Activated CD4-positive, alpha-beta T cell treated with anti-CD3 and anti-CD28 coated beads for 1 hour (primary cell): ENCODE measurements at regions not wholly inside any gene's neighbourhood (a gene's known extent, or its start where the extent isn't known, plus 50 kb on each side); places are given as distances from the start of the nearest gene placed in this dataset.

ENCODE experiments used
- DNase-seq: peaks from one replicate; pipeline ENCODE4 v3.0.0-alpha.2; 2020

GRCh38 chr3:72058493-72059081, 273.6 kb upstream of the PROK2 start:
- DNase-seq = no peak

- no peak for DNase-seq
These were observed 270.5 kb upstream of the PROK2 start for GRCh38 chr3:72055436-72055835.

GRCh38 chr3:72054976-72055375, 270.0 kb upstream of the PROK2 start:
- no peak for DNase-seq

- no peak for DNase-seq
These were observed 268.0 kb upstream of the PROK2 start for GRCh38 chr3:72052841-72053409.

GRCh38 chr3:72050771-72051170, 265.8 kb upstream of the PROK2 start:
- no peak for DNase-seq

- DNase-seq = no peak
These were observed 265.2 kb upstream of the PROK2 start for GRCh38 chr3:72050048-72050632.

GRCh38 chr3:72049300-72049699, 264.4 kb upstream of the PROK2 start:
- DNase-seq = no peak

GRCh38 chr3:72048873-72049272, 263.9 kb upstream of the PROK2 start:
- DNase-seq = no peak

GRCh38 chr3:72047221-72047871, 262.4 kb upstream of the PROK2 start:
- DNase-seq = no peak

- no peak for DNase-seq
These were observed 259.4 kb upstream of the PROK2 start for GRCh38 chr3:72044231-72044855.

- DNase-seq = no peak
These were observed 258.5 kb upstream of the PROK2 start for GRCh38 chr3:72043204-72044133.

GRCh38 chr3:72042397-72043203, 257.7 kb upstream of the PROK2 start:
- DNase-seq = no peak

- DNase-seq = no peak
These were observed 256.6 kb upstream of the PROK2 start for GRCh38 chr3:72041511-72041910.

- no peak for DNase-seq
These were observed 256.1 kb upstream of the PROK2 start for GRCh38 chr3:72041076-72041475.

GRCh38 chr3:72039677-72040076, 254.7 kb upstream of the PROK2 start:
- no peak for DNase-seq

- no peak for DNase-seq
These were observed 252.0 kb upstream of the PROK2 start for GRCh38 chr3:72036899-72037298.

- DNase-seq = no peak
These were observed 250.7 kb upstream of the PROK2 start for GRCh38 chr3:72035606-72036005.

- no peak for DNase-seq
These were observed 250.0 kb upstream of the PROK2 start for GRCh38 chr3:72034986-72035385.

- no peak for DNase-seq
These were observed 248.9 kb upstream of the PROK2 start for GRCh38 chr3:72033666-72034428.

- DNase-seq = no peak
These were observed 247.6 kb upstream of the PROK2 start for GRCh38 chr3:72032441-72033135.
